NCI-H1417 (cell line): ENCODE measurements at regions not wholly inside any gene's neighbourhood (a gene's known extent, or its start where the extent isn't known, plus 50 kb on each side); places are given as distances from the start of the nearest gene placed in this dataset.
"Not testable (repeated sequence)": the region's sequence is repeated elsewhere in the genome, so short reads cannot be mapped to it uniquely, and the experiment has no call there.

ENCODE experiments used
- DNase-seq, 3 experiments: peaks; one replicate each; lab custom pipeline; 2025; lab: John Stamatoyannopoulos, UW

DNA sequence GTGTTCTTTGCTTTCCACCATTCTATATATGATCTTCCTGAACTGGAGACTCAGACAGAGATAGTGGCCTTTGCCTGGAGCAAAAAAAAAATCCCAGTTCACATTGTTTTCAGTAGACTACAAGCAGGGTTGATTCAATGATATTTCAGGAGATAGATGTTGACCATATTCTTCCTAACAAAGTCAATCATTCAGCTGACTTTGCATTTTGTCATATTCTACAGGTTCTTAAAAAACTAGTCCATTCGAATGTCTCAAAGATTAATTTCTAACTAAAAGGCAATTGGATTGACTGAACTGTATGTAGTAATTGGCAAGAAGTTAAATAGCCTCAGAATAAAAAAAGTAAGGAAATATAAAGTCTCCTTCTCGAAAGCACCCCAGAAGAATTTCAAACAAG, 479.5 kb downstream of the NKX6-1 start:
- no peak for DNase-seq

DNA sequence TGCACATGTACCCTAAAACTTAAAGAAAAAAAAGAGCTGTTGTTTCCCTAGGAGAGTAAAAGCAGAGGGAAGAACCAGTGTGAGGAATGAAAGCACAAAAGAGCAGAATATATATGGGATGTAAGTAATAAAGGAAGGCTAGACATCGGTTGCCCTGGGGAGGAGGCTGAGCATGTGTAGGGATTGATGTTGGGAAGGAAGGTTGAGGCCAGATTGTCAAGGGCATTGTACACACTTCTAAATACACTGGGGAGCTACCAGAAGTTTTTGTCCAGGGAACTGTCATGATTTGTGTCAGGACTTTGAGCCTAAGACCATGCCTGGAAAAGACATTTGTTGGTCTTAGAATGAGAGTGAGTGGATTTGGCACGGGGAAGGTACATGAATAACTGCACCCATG, 467.1 kb downstream of the GPAT3 start:
- no peak for DNase-seq

DNA sequence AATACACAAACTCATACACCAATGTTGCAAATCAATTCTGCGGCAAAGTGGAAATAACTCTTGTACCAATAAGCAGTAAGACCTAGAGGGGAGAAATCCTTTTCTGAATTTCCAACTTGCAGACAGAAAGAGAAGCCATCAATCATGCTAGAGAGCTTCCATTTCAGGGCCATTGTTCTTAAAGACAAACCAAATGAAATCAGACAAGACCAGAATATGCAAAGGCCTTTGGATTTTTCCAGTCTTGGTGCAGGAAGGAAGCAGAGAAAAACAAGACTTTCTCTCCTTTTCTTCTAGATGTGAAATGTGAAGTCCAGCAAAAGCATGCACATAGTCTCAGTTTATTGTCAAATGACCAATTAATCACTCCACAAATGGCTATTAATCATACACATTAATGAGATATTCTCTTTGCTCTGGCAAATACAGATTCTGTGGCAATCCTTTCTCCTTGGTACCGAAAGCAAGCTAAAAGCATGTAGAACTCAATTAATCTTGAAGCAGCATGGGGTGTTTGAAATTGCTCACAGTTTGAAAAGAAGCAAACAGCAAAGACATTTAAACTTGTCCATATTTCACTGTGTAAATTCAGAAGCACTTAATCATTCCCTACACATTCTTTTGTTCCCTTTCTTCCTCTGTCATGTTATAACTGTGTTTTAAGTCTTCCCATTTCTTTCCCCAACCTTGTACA, 466.1 kb downstream of the GPAT3 start:
- DNase-seq: peak in 1 of 3 experiments; percentile 66

DNA sequence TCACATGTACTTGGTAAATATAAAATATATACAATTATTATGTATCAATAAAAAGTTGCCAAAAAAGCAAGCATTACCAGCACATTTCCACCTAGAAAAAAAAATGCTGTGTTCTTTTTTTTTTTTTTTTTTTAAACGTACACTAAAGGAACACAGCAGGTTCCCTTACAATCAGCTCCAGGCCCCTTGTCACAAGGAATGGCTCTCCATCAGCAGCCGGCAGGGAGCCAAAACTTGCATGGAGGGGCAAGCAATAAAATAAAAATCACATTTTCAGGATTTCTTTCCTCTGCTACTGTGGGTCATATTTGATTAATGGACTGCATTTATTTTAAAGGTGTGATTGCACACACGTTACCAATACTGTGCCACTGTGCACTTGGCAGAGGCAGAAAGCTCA, 460.3 kb downstream of the GPAT3 start:
- peak in 1 of 3 experiments; percentile 25 for DNase-seq

DNA sequence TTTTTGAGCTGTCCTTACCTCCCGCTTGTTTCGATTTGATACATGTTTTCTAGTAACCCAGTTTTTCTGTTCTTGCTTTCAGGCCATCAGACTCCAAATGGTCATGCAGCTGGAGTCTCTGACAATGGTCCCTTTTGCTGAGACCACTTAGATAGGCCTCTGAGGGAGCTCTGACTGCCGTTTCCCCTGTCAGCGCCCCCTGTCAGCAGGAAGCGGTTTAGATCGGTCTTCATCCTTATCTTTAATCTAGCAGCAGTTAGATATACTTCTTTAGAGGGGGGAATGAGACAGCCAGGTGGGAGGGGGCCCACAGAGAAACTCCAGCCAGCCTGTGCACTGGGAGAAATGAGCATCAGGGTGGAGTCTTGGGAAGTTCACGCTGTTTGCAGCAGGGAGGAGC, 457.9 kb downstream of the GPAT3 start:
- DNase-seq: no peak

DNA sequence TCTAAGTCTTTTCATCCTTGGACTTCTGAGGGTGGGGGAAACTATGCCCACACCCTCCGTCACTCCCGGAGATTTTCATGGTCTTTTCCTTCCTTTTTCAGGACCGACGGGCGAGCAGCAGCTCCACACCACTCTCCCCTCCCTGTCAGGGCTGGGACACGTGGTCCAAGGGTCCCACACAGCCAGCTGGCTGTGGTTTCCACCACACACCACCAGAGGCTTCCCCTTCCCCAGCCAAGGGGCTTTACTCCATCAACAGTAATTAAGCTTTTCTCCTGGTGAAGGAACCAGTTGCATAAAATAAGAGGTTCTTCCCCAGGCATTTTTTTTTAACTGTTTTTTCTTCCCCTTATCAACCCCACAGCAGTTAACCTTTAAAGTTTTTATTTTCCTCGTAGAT, 453.9 kb downstream of the GPAT3 start:
- no peak for DNase-seq

DNA sequence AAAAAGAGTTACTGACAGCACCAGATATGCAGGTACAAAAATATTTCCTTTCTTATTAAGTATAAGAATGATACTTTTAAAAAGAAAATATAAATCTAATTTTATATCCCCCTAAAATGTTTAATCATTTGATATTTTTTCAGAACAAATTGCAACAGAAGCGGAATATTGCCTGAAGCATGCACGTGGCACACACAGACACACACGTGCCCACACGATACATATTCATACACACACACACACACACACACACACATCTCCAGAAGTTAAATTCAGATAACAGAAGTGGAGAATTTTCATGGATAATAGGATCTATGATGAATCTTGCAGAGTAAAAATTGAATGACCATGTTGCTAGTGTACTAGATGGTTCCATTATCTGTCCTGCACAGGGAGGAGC, 445.2 kb downstream of the GPAT3 start:
- no peak for DNase-seq

DNA sequence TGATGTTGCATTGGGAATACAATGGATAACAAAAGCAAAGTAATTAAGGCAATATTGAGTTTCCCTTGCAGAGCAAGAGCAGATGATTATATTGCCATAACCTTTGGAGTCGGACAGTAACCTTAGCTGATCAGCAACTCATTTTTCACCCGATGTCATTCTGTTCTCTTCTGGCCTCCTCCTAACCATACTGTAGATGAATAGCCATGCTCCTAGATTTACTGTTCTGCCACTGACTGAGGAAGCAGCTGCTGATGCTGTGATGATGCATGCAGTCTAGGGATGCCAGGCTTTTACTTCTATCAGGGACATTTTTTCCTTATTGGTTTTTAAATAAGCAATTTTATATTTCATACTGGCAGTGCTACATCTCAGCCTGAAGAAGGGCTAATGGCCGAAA, 443.9 kb downstream of the GPAT3 start:
- DNase-seq: no peak

DNA sequence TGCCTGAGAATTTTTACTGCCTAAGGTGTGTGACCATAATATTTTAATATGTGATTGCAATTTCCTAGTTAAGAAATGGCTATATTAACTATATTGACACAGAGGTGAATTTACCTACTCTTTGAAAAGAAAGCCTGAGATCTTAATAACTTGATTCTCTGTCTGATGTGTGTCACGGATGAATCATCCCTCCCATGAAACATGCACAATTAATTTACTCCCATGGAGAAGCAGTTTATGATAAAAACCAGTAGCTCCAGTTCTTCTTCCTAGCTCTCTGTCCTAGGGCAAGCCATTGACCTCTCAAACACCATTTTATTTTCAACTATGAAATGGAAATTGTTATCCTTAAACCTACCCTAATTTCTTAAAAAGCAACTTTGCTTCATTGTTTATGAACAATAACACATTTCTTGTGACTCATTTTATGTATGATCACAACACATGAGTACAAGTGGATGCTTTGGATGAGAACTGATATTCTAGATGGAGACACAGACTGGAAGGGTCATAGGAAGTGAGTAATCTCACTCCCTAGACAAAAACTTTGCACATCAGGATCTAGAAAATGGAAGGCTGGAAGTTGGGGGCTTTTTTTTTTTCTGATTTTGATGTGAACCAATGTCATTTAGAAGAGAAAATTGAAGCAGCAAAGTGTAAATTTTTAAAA, 438.3 kb downstream of the GPAT3 start:
- no peak for DNase-seq

DNA sequence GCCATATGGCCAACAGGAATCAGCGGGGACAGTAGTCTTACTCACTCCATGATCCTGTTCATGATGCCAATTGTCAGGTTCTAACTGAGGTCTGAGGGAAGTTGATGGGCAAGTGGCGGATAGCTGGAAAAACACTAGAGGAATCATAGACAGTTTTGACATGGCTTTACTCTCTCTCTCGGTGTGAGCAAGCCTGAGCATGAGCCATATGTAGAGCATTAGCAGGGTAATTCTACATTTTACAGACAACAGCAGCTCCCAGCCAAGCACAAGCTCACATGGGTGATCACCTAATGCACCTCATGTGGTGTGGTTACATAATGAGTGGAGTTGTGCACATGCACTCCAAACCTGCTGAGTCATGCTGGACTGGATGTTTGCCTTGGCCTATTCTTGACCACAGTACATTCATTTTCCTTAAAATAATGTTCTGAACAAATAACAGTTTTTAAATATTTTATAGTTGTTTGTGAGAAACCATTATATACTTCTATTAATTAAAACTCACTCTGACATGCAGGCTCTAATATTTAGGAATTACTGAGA, 429.2 kb downstream of the GPAT3 start:
- peak in 1 of 3 experiments; percentile 26 for DNase-seq

DNA sequence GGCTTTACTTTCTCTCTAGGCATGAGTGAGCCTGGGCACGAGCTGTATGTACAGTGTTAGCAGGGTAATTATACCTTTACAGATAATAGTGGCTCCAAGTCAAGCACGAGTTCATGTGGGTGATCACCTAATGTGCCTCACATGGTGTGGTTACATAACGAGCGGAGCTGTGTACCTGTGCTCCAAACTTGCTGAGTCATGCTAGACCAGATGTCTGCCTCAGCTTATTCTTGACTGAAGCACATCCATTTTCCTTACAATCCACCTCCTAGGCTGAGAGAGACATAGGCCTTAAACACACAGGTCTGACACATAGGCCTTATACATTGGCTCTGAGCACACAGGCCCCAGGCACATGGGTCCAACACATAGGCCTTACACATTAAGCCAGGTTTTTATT, 426.6 kb downstream of the GPAT3 start:
- DNase-seq: peak in 1 of 3 experiments; percentile 31

DNA sequence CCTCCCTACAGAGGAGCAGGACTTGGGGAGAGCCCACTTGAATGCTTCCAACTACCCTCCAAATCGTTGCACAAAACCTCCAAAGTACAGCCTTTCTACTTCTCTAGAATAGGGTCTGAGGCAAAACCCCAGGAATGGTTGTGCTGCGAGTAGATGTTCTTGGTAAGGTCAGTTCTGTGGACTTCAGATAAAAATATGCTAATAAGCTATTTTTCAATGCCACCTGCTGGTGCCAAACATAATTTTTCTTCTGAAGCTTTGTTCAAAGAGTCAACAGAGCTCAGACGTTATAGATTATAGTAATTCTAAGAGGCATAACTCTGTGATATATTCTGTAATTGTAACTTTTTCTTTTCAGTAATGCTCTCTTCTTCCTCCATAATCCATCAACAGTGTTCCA, 425.7 kb downstream of the GPAT3 start:
- DNase-seq: peak in 1 of 3 experiments; percentile 5

DNA sequence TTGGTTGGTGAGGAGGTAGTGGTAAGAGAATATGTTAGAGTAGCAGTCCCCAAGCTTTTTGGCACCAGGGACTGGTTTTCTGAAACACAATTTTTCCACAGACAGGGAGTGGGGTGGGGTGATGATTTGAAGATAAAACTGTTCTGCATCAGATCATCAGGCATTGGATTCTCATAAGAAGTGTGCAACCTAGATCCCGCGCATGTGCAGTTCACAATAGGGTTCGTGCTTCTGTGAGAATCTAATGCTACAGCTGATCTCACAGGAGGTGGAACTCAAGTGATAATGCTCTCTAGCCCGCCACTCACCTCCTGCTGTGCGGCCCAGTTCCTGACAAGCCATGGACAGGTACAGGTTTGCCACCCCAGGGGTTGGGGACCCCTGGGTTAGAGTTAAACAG, 423.3 kb downstream of the GPAT3 start:
- no peak for DNase-seq

DNA sequence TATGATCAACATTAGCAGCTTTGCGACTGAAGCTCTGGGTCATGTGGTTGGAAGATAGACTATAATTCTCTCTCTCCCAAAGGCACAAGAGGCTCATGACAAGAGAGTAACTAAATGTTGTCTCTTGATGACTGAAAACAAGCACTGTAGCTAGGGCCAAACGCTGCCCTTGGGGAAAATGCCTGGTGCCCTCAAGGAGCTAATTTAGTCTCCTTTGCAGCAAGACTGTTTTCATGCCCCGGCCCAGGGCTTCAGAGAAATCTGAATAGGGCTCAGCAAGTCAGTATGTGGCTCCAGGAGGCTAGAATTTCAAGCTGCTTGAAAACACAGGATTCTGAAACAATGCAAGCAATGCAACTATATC, 411.9 kb downstream of the GPAT3 start:
- DNase-seq: peak in 1 of 3 experiments; percentile 32

DNA sequence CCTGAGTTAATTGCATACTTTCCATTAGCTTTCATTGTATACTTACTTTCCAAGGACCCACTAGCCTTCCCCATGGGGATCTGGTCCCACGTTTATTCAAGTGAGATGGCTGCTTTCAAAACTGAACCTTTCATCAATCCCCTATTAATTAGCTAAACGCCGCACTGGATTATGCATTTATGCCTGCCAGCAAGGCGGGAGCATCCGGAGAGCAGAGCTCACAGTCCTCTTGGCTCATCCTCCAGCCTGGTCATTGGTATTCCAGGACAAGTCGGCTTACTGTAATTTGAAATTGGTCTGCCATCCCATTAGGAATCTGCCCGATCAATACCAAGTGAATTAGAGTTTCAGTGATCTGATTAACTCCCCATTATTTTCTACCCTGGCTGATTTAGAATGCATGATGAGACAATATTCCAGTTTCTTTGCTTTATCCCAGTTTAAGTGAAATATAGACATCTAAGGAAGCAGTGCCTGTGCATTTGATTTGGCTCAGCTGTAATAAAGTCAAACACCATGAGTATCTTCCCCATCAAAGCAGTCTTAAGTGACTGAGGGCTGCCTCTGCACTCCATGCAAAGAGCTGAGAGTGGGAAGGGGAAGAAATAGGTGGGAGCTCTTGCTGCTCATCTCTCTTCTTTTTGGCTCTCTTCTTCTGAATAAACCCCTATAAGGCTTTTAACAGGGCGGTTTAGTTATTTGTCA, 411.4 kb downstream of the GPAT3 start:
- DNase-seq: peak in 1 of 3 experiments; percentile 20

DNA sequence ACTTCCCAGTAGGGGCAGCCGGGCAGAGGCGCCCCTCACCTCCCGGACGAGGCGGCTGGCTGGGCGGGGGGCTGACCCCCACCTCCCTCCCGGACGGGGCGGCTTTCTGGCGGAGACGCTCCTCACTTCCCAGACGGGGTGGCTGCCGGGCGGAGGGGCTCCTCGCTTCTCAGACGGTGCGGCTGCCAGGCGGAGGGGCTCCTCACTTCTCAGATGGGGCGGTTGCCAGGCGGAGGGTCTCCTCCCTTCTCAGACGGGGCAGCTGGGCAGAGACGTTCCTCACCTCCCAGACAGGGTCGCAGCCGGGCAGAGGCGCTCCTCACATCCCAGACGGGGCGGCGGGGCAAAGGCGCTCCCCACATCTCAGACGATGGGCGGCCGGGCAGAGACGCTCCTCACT, 407.8 kb downstream of the GPAT3 start:
- not testable (repeated sequence) for DNase-seq

DNA sequence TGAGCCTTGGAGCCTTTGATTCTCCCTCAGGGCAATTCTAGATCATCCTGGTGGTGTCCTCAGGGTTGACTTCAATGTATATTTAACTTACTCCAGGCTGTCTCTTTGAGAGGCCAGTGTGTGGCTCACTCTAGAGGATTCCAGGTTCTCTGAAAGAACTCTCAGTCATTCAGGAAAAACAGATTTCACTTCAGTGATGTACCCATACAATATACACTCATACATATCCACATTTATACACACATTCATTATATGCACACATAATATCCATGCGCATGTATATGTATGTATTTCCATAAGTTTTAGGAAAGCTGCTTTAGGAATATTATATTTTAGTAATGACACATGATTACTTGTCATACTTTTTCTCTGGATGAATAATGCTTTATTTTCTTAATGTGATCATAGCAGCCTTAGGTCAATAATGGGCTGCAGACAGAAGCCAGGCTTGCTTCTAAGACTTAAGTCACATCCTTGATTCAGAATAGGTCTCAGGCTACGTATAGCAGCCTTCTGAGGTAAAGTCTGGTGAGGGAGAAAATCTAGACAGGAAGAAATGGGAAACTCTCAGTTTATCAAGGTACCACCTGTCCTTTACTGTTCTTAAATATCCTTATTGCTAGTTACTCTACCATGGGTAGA, 397.0 kb downstream of the GPAT3 start:
- DNase-seq: no peak

DNA sequence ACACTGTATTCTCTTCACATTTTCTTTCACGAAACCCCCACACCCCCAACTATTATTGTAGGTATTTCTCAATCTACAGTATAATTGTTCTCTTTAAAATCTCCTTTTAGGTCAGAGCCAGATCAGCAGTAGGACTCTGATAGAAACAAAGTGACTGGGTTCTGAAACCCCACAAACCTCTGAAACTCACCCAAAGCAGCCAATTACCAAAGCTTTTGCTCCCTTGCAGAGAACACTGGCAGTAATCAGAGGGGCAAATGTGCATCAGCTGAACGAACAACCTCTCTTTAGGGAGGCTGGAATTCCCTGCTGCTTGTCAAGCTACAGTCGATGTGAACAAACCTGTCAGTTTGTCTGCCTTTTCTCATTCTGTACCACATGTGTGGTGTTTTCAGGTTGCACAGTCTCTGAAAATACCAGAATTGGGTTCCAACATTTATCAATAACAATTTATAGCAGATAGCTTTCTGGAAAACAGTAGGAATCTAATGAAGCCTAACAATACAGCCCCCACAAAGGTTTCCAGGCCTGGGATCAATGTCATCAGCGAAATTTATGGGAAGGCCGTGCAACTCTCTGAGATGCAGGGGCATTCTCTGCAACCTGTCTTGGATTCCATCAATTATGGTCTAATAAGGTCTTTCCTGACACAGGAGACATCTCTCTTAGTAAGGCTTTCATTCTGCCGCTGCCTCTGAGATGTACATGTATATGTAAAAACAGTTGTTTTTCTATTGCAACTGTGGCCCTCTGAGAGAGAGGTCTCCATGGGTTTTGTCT, 395.9 kb downstream of the GPAT3 start:
- no peak for DNase-seq

DNA sequence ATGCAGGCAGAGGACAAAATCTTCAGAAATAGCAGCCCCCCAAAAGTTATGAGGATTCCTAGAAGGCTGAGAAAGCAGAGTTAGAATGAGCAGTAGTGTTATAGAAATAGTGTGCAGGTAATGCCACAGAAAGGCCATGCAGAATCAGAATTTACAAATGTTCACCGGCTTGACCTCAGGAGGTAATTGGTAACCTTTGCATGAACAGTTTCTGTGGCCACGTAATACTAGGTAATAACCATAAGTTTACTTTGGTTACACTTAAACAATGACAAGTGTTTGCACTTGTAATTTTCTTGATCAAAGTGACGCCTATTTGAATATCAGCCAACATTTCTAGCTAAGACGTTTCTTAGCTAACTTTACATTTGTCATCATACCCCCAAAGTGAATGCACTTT, 393.6 kb downstream of the GPAT3 start:
- DNase-seq: peak in 1 of 3 experiments; percentile 56

DNA sequence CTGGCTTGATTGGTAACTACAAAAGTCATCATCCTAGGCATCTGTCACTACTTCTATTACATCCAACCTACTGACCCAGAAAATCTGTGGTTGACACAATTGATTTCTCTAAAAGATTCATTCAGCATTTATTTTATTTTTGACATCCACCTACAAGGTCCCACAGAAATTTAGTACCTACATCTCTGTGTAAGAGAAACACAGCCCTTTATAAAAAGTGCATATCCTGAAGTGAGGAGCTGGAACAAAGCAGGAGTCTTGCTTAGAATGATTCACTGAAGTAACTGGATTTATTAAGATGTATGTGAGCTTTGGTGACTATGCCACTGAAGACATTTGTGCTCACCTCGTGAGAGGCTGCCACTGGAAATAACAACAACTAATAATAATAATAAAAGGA, 391.0 kb downstream of the GPAT3 start:
- DNase-seq: no peak

DNA sequence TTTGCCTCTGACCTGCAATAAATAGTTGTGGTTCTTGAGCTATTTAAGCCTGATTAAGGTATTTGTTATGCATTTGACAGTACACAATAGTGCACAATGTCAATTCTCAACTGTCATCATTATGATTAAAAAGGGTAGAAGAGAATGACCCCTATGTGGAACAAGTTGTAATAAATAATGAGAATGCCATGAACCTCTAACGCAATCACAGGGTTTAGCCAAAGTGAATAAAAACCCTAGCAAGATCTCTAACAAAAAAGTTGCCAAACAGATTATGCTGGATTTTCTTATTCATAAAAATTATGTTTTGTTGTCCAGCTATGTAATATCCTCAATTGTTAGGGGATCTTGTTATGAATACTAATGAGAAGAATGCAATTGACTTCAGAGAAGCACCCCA, 387.4 kb downstream of the GPAT3 start:
- DNase-seq: no peak

DNA sequence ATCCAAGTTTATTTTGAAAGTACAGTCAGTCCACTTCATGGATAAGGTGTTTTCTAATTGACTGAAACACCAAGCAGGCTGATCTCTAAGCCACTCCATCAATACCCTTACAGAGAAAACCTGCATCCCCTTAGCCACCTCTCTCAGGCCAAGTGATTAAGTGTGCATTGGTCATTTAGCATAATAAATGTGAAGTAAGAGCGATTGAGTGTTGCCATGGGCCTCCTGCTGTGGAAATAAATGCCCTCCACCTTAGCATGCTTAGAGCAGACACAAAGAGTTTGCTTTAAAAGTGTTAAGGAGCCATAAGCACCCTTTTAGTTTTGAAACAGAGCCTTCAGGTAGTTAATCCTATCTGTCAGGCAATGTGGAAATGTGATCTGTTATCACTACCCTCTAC, 386.5 kb downstream of the GPAT3 start:
- peak; percentile 25 to 75 (median 52) for DNase-seq
